Activated T-cell treated with anti-CD3 and anti-CD28 coated beads, Interleukin-2, amount 50 U/mL, for 1 hour (primary cell): ENCODE measurements at regions not wholly inside any gene's neighbourhood (a gene's known extent, or its start where the extent isn't known, plus 50 kb on each side); places are given as distances from the start of the nearest gene placed in this dataset.

ENCODE experiments used
- DNase-seq: peaks from one replicate; pipeline ENCODE4 v3.0.0-alpha.2; 2020

GRCh38 chr15:38672814-38673670, 108.4 kb upstream of the RASGRP1 start:
- DNase-seq = no peak

- no peak for DNase-seq
Observed at GRCh38 chr15:38674448-38674847, 109.8 kb upstream of the RASGRP1 start.

- DNase-seq = no peak
Observed at GRCh38 chr15:38678281-38678680, 113.7 kb upstream of the RASGRP1 start.

- no peak for DNase-seq
Observed at GRCh38 chr15:38680775-38681174, 116.2 kb upstream of the RASGRP1 start.

GRCh38 chr15:38682363-38682762, 117.7 kb upstream of the RASGRP1 start:
- no peak for DNase-seq

- DNase-seq = no peak
Observed at GRCh38 chr15:38682861-38683260, 118.2 kb upstream of the RASGRP1 start.

GRCh38 chr15:38683382-38684242, 119.0 kb upstream of the RASGRP1 start:
- peak; percentile 74 for DNase-seq

GRCh38 chr15:38684440-38685010, 119.9 kb upstream of the RASGRP1 start:
- DNase-seq = no peak

GRCh38 chr15:38685686-38686339, 121.2 kb upstream of the RASGRP1 start:
- peak; percentile 46 for DNase-seq

- DNase-seq = no peak
Observed at GRCh38 chr15:38687340-38687739, 122.7 kb upstream of the RASGRP1 start.

GRCh38 chr15:38687775-38688495, 123.3 kb upstream of the RASGRP1 start:
- no peak for DNase-seq

GRCh38 chr15:38688761-38689160, 124.1 kb upstream of the RASGRP1 start:
- DNase-seq = peak; percentile 47

- no peak for DNase-seq
Observed at GRCh38 chr15:38689522-38689921, 124.9 kb upstream of the RASGRP1 start.

- DNase-seq = no peak
Observed at GRCh38 chr15:38690216-38690615, 125.6 kb upstream of the RASGRP1 start.

- peak; percentile 78 for DNase-seq
Observed at GRCh38 chr15:38690719-38691332, 126.2 kb upstream of the RASGRP1 start.

GRCh38 chr15:38691377-38691776, 126.8 kb upstream of the RASGRP1 start:
- no peak for DNase-seq

GRCh38 chr15:38691965-38692788, 127.6 kb upstream of the RASGRP1 start:
- no peak for DNase-seq

- no peak for DNase-seq
Observed at GRCh38 chr15:38692789-38693062, 128.1 kb upstream of the RASGRP1 start.

GRCh38 chr15:38695249-38696108, 130.9 kb upstream of the RASGRP1 start:
- no peak for DNase-seq

GRCh38 chr15:38696109-38696727, 131.6 kb upstream of the RASGRP1 start:
- DNase-seq = peak; percentile 59
